Fibroblast of pulmonary artery (primary cell): ENCODE measurements at regions not wholly inside any gene's neighbourhood (a gene's known extent, or its start where the extent isn't known, plus 50 kb on each side); places are given as distances from the start of the nearest gene placed in this dataset.

Experiments used
- DNase-seq: peaks from one replicate; pipeline ENCODE4 v3.0.0-alpha.2; 2010; ENCODE audit warnings: low read depth
- H3K4me3 ChIP-seq: replicated peaks from 2 replicates; pipeline ENCODE4 v1.5.1; 2011; ENCODE audit warnings: low read depth, mild to moderate bottlenecking, control low read depth, low read length, moderate library complexity
- CTCF ChIP-seq: IDR thresholded peaks from 2 replicates; pipeline ENCODE4 v1.5.1; 2011; ENCODE audit warnings: mild to moderate bottlenecking, control low read depth, low read length, inconsistent platforms; ENCODE audit errors: missing control alignments

DNA sequence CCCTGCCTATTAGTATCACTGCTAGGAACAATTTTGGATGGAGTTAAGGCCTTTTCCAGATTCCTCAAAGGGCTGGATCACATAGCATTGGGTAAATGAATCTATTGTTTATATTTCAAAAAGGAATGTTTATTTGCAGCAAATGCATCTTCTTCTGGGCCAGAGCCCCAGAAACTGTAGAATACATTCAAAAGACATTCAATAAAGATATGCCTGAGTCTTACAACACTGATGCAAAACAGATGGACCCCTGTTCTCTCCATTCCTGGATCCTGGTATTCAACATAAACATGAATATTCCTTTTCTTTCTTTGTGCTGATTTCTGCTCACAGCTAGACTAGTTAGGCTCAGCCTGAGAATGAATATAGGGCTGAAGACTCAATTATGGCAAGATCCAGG is 227.2 kb upstream of the KLHL29 start:
- DNase-seq = no peak
- H3K4me3 ChIP-seq = no peak overlapping the region
- TF ChIP-seq CTCF = no peak

- TF ChIP-seq CTCF = no peak
- DNase-seq = no peak
Measured at GRCh38 chr2:23158306-23158705, 226.7 kb upstream of the KLHL29 start.

GRCh38 chr2:23159746-23160405 is 225.1 kb upstream of the KLHL29 start:
- no peak for DNase-seq
- no peak for TF ChIP-seq CTCF

More at GRCh38 chr2:23158306-23158705, 226.7 kb upstream of the KLHL29 start:
- no peak overlapping the region for H3K4me3 ChIP-seq

DNA sequence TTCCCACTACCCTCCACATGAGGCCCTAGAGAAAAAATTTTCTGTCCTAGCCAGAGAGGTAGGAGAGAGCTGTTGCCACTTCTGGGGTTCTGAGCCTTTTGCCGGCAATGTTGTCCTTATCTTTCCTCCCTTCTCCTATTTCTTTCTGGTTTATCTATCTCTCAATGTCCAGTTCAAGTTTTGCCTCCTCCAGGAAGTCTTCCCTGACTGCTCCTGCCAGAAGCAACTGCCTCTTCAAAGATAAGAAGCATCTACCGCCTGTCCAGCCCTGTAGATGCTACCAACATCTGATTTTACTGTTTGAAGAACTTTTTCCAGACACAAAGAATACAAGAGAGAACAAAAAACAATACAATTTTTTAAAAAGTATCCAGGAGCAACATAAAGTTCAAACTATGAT is 220.8 kb upstream of the KLHL29 start:
- H3K4me3 ChIP-seq = no peak overlapping the region
- TF ChIP-seq CTCF = no peak
- DNase-seq = no peak

More at GRCh38 chr2:23159746-23160405, 225.1 kb upstream of the KLHL29 start:
- no peak overlapping the region for H3K4me3 ChIP-seq

GRCh38 chr2:23169896-23170295 is 215.1 kb upstream of the KLHL29 start:
- DNase-seq = no peak
- no peak overlapping the region for H3K4me3 ChIP-seq
- TF ChIP-seq CTCF = no peak

DNA sequence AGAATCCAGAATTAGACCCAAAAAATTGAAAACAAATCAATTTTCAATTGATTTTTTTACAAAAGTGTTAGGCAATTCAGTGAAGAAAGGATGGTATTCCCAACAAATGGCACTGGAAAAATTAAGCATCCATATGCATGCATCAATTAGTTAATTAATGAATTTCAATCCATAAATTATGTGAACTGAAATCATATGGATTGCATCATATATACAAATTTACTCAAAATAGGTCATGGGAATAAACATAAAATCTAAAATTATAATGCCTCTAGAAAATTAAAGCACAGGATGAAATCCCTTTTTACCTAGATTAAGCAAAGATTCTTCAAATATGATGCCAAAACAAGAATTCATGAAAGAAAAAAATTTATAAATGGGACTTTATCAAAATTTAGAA is 213.9 kb upstream of the KLHL29 start:
- TF ChIP-seq CTCF = no peak
- no peak for DNase-seq
- no peak overlapping the region for H3K4me3 ChIP-seq

GRCh38 chr2:23178396-23178795 is 206.6 kb upstream of the KLHL29 start:
- no peak for DNase-seq
- no peak overlapping the region for H3K4me3 ChIP-seq
- TF ChIP-seq CTCF = no peak
